ENCODE measurements at regions not wholly inside any gene's neighbourhood (a gene's known extent, or its start where the extent isn't known, plus 50 kb on each side); places are given as distances from the start of the nearest gene placed in this dataset.

- TF ChIP-seq CTCF (IDR thresholded peaks at IDR 0.05), result no peak
- intact Hi-C loops (cut with DNase I), result no loop called here
- ATAC-seq (no peak), DNase-seq (no peak)
- Histone ChIP-seq H3K27ac (no peak overlapping the region), H3K27me3 (ENCODE audit: insufficient read depth in 3 of 3, low read length in 2 of 3) (no peaks in the 10 kb centered on the region), H3K4me3 (no peak overlapping the region), H3K9me3 (no peaks in the 10 kb centered on the region), H3K36me3 (ENCODE audit: insufficient read depth in 1 of 2, low read depth in 1 of 2) (no peaks in the 10 kb centered on the region), H3K4me1 (no peaks in the 10 kb centered on the region)
- 24 to 29% (median 25%) methylated on average over 1 of the region's 1 CpG for WGBS, 3 donors
Observed at GRCh38 chr7:125492521-125492920, 562.9 kb upstream of the POT1 start.

- ATAC-seq, result no peak
Observed at GRCh38 chr7:125491137-125491536, 561.5 kb upstream of the POT1 start.

GRCh38 chr7:125490167-125490566 lies 560.5 kb upstream of the POT1 start:
- TF ChIP-seq CTCF (IDR thresholded peaks at IDR 0.05), result no peak
- no peak for DNase-seq
- no peaks in the 10 kb centered on the region for H3K9me3 ChIP-seq
- no peaks in the 10 kb centered on the region for H3K36me3 ChIP-seq (ENCODE audit: insufficient read depth in 1 of 2, low read depth in 1 of 2)
- H3K27ac ChIP-seq, result no peak overlapping the region
- no peaks in the 10 kb centered on the region for H3K27me3 ChIP-seq (ENCODE audit: insufficient read depth in 3 of 3, low read length in 2 of 3)
- H3K4me1 ChIP-seq, result no peaks in the 10 kb centered on the region
- WGBS, 3 donors, result 69 to 76% (median 72%) methylated on average over 4 of the region's 4 CpGs
- no peak for ATAC-seq
- H3K4me3 ChIP-seq, result no peak overlapping the region
- intact Hi-C loops (cut with DNase I), result no loop called here

More at GRCh38 chr7:125491137-125491536, 561.5 kb upstream of the POT1 start:
- Histone ChIP-seq H3K4me3 (no peak overlapping the region), H3K27ac (no peak overlapping the region), H3K36me3 (ENCODE audit: insufficient read depth in 1 of 2, low read depth in 1 of 2) (no peaks in the 10 kb centered on the region), H3K4me1 (no peaks in the 10 kb centered on the region), H3K9me3 (no peaks in the 10 kb centered on the region), H3K27me3 (ENCODE audit: insufficient read depth in 3 of 3, low read length in 2 of 3) (no peaks in the 10 kb centered on the region)
- WGBS, 3 donors, result 19 to 39% (median 29%) methylated on average over 1 of the region's 1 CpG
- no peak for DNase-seq
- no peak for TF ChIP-seq CTCF (IDR thresholded peaks at IDR 0.05)
- intact Hi-C loops (cut with DNase I), result no loop called here

- TF ChIP-seq CTCF (IDR thresholded peaks at IDR 0.05), result no peak
- WGBS, 3 donors, result 84 to 90% (median 87%) methylated on average over 2 of the region's 2 CpGs
- no peak for DNase-seq
- H3K9me3 ChIP-seq, result no peaks in the 10 kb centered on the region
- H3K27me3 ChIP-seq (ENCODE audit: insufficient read depth in 3 of 3, low read length in 2 of 3), result no peaks in the 10 kb centered on the region
- H3K4me3 ChIP-seq, result no peak overlapping the region
- H3K4me1 ChIP-seq, result no peaks in the 10 kb centered on the region
- intact Hi-C loops (cut with DNase I), result no loop called here
- H3K36me3 ChIP-seq (ENCODE audit: insufficient read depth in 1 of 2, low read depth in 1 of 2), result no peaks in the 10 kb centered on the region
- no peak for ATAC-seq
- H3K27ac ChIP-seq, result no peak overlapping the region
Observed at GRCh38 chr7:125485223-125485622, 555.6 kb upstream of the POT1 start.

GRCh38 chr7:125484755-125485154 lies 555.1 kb upstream of the POT1 start:
- 81 to 88% (median 84%) methylated on average over 2 of the region's 2 CpGs for WGBS, 3 donors
- H3K27me3 ChIP-seq (ENCODE audit: insufficient read depth in 3 of 3, low read length in 2 of 3), result no peaks in the 10 kb centered on the region
- H3K9me3 ChIP-seq, result no peaks in the 10 kb centered on the region
- TF ChIP-seq CTCF (IDR thresholded peaks at IDR 0.05), result no peak
- DNase-seq, result no peak
- H3K4me3 ChIP-seq, result no peak overlapping the region
- intact Hi-C loops (cut with DNase I), result no loop called here
- no peaks in the 10 kb centered on the region for H3K4me1 ChIP-seq
- H3K36me3 ChIP-seq (ENCODE audit: insufficient read depth in 1 of 2, low read depth in 1 of 2), result no peaks in the 10 kb centered on the region
- no peak overlapping the region for H3K27ac ChIP-seq
- ATAC-seq, result no peak
